PC-3 (cell line): ENCODE measurements at regions not wholly inside any gene's neighbourhood (a gene's known extent, or its start where the extent isn't known, plus 50 kb on each side); places are given as distances from the start of the nearest gene placed in this dataset.
"Not testable (repeated sequence)": the region's sequence is repeated elsewhere in the genome, so short reads cannot be mapped to it uniquely, and the experiment has no call there.

ENCODE experiments used
- EZH2 ChIP-seq: fragments of 300-600 bp; sonication (generic); IDR thresholded peaks from one replicate; pipeline ENCODE4 v1.6.1; 2017; ENCODE audit warnings: antibody characterized with exemption, mild to moderate bottlenecking, low read length; ENCODE audit not compliant: unreplicated experiment
- TF ChIP-seq, protein P1 (sequence below): fragments of 300-600 bp; sonication (generic); conservative IDR thresholded peaks from 2 replicates; pipeline ENCODE4 v1.5.1; 2017; ENCODE audit warnings: antibody characterized with exemption, low read depth, mild to moderate bottlenecking, low read length

DNA sequence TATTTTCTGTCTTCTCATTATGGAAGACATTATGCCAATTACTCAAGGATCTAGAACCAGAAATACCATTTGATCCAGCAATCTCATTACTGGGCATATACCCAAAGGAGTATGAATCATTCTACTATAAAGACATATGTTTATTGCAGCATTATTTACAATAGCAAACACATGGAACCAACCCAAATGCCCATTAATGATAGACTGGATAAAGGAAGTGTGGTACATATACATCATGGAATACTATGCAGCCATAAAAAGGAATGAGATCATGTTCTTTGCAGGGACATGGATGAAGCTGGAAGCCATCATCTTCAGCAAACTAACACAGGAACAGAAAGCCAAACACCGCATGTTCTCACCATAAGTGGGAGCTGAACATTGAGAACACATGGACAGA lies 161.8 kb upstream of the DAAM1 start:
- TF ChIP-seq, protein P1, sequence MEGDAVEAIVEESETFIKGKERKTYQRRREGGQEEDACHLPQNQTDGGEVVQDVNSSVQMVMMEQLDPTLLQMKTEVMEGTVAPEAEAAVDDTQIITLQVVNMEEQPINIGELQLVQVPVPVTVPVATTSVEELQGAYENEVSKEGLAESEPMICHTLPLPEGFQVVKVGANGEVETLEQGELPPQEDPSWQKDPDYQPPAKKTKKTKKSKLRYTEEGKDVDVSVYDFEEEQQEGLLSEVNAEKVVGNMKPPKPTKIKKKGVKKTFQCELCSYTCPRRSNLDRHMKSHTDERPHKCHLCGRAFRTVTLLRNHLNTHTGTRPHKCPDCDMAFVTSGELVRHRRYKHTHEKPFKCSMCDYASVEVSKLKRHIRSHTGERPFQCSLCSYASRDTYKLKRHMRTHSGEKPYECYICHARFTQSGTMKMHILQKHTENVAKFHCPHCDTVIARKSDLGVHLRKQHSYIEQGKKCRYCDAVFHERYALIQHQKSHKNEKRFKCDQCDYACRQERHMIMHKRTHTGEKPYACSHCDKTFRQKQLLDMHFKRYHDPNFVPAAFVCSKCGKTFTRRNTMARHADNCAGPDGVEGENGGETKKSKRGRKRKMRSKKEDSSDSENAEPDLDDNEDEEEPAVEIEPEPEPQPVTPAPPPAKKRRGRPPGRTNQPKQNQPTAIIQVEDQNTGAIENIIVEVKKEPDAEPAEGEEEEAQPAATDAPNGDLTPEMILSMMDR: not testable (repeated sequence)
- not testable (repeated sequence) for TF ChIP-seq EZH2
